Activated T-cell treated with anti-CD3 and anti-CD28 coated beads for 4 hours (primary cell): ENCODE measurements at regions not wholly inside any gene's neighbourhood (a gene's known extent, or its start where the extent isn't known, plus 50 kb on each side); places are given as distances from the start of the nearest gene placed in this dataset.
"Not testable (repeated sequence)": the region's sequence is repeated elsewhere in the genome, so short reads cannot be mapped to it uniquely, and the experiment has no call there.

Experiments used
- DNase-seq: peaks from one replicate; pipeline ENCODE4 v3.0.0-alpha.2; 2020

- DNase-seq: no peak
Observed at GRCh38 chr19:28397306-28397705, 815.6 kb downstream of the UQCRFS1 start.

GRCh38 chr19:28396287-28396831 lies 816.6 kb downstream of the UQCRFS1 start:
- DNase-seq: no peak

- no peak for DNase-seq
Observed at GRCh38 chr19:28394725-28395124, 818.2 kb downstream of the UQCRFS1 start.

GRCh38 chr19:28393574-28394336 lies 819.2 kb downstream of the UQCRFS1 start:
- no peak for DNase-seq

- no peak for DNase-seq
Observed at GRCh38 chr19:28388988-28389387, 824.0 kb downstream of the UQCRFS1 start.

GRCh38 chr19:28387507-28387906 lies 825.4 kb downstream of the UQCRFS1 start:
- DNase-seq: no peak

- no peak for DNase-seq
Observed at GRCh38 chr19:28386470-28386869, 826.5 kb downstream of the UQCRFS1 start.

- no peak for DNase-seq
Observed at GRCh38 chr19:28386066-28386465, 826.9 kb downstream of the UQCRFS1 start.

- no peak for DNase-seq
Observed at GRCh38 chr19:28377077-28377476, 835.9 kb downstream of the UQCRFS1 start.

- DNase-seq: no peak
Observed at GRCh38 chr19:28374971-28375370, 838.0 kb downstream of the UQCRFS1 start.

- DNase-seq: no peak
Observed at GRCh38 chr19:28372576-28373247, 840.2 kb downstream of the UQCRFS1 start.

- no peak for DNase-seq
Observed at GRCh38 chr19:28367146-28367545, 845.8 kb downstream of the UQCRFS1 start.

- no peak for DNase-seq
Observed at GRCh38 chr19:28363254-28363653, 849.7 kb downstream of the UQCRFS1 start.

GRCh38 chr19:28359431-28360414 lies 853.2 kb downstream of the UQCRFS1 start:
- DNase-seq: no peak

GRCh38 chr19:28358633-28359032 lies 854.3 kb downstream of the UQCRFS1 start:
- no peak for DNase-seq

- no peak for DNase-seq
Observed at GRCh38 chr19:28351761-28352160, 861.2 kb downstream of the UQCRFS1 start.

- DNase-seq: not testable (repeated sequence)
Observed at GRCh38 chr19:28351321-28351720, 861.6 kb downstream of the UQCRFS1 start.

- no peak for DNase-seq
Observed at GRCh38 chr19:28350673-28351072, 862.3 kb downstream of the UQCRFS1 start.

- no peak for DNase-seq
Observed at GRCh38 chr19:28350037-28350436, 862.9 kb downstream of the UQCRFS1 start.

GRCh38 chr19:28349604-28350003 lies 863.3 kb downstream of the UQCRFS1 start:
- no peak for DNase-seq

- no peak for DNase-seq
Observed at GRCh38 chr19:28345811-28346210, 867.1 kb downstream of the UQCRFS1 start.

GRCh38 chr19:28341810-28342350 lies 871.1 kb downstream of the UQCRFS1 start:
- DNase-seq: no peak

- no peak for DNase-seq
Observed at GRCh38 chr19:28334419-28334818, 878.5 kb downstream of the UQCRFS1 start.
